GM19438 (cell line): ENCODE measurements at regions not wholly inside any gene's neighbourhood (a gene's known extent, or its start where the extent isn't known, plus 50 kb on each side); places are given as distances from the start of the nearest gene placed in this dataset.
"Not testable (repeated sequence)": the region's sequence is repeated elsewhere in the genome, so short reads cannot be mapped to it uniquely, and the experiment has no call there.

Experiments
- ATAC-seq: cut with Tn5 transposase; IDR thresholded peaks from one replicate; pipeline ENCODE4 v1.9.1; 2021; ENCODE audit warnings: low read depth; ENCODE audit not compliant: unreplicated experiment

DNA sequence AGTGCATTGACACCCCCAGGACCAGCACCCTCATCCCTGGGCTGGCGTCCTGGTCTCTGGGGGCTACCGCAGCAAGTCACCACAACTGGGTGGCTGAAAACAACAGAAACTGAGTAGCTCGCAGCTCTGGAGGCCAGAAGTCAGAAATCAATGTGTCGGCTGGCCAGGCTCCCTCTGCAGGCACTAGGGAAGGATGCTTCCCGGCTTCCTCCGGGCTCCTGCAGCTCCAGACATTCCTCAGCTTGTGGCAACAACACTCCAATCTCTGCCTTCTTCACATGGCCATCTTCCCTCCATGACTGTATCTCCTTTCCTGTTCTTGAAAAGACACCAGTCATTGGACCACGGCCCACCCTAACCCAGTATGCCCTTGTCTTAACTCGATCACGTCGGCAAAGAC, 224.2 kb downstream of the NPHP4 start:
- ATAC-seq = no peak

DNA sequence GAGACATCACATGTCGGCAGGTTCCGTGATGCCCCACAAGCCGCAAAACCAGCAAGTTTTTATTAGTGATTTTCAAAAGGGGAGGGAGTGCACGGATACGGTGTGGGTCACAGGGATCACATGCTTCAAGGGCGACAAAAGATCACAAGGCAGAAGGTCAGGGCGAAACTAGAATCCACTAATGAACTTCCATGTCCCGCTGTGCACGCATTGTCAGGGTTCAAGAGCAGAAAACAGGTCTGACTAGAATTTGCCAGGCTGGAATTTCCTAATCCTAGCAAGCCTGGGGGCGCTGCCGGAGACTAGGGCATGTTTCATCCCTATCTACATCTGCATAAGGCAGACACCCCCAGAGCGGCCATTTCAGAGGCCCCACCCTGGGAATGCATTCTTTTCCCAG, 225.2 kb downstream of the NPHP4 start:
- not testable (repeated sequence) for ATAC-seq

GRCh38 chr1:5765997-5766913, 226.0 kb downstream of the NPHP4 start:
- ATAC-seq = no peak

GRCh38 chr1:5765483-5765882, 226.7 kb downstream of the NPHP4 start:
- no peak for ATAC-seq

- no peak for ATAC-seq
Measured at GRCh38 chr1:5764959-5765358, 227.3 kb downstream of the NPHP4 start.

- no peak for ATAC-seq
Measured at GRCh38 chr1:5764464-5764863, 227.8 kb downstream of the NPHP4 start.

- ATAC-seq = no peak
Measured at GRCh38 chr1:5763696-5764370, 228.4 kb downstream of the NPHP4 start.

DNA sequence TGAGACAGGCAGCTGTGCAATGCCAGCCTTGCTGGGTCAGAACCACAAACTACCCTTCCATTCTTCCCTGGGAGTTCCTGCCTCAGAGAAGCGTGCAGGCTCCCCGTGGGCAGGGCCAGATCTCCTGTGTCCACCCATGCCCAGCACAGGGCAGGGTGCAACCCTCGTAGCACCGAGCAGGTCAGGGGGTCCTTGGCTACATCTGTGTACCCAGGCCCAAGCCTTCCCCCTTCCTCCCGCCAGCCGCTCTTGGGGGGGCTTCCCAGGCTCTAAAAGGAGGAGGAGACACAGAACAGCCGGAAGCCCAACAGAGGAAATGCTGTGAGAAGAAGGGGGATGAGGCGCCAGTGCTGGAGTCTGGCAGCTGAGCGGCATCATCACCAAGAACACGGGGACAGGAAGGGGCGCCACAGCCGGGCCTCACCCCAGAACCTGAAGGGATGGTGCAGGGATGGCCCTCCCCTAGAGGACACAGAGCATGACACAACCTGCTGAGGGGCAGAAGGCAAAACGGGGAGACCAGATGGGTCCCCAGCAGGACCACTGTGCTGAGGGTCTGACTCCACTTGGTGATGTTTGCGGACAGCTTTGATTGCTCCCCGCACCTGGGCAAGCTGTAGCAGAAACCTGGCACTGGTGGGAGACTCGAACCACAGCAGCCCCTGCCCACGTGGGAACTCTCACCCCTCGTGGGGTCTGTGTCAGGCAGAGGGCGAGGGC, 233.2 kb downstream of the NPHP4 start:
- no peak for ATAC-seq

GRCh38 chr1:5758000-5758858, 234.0 kb downstream of the NPHP4 start:
- ATAC-seq = no peak

GRCh38 chr1:5757187-5757805, 234.9 kb downstream of the NPHP4 start:
- ATAC-seq = no peak

GRCh38 chr1:5756434-5757186, 235.6 kb downstream of the NPHP4 start:
- no peak for ATAC-seq

DNA sequence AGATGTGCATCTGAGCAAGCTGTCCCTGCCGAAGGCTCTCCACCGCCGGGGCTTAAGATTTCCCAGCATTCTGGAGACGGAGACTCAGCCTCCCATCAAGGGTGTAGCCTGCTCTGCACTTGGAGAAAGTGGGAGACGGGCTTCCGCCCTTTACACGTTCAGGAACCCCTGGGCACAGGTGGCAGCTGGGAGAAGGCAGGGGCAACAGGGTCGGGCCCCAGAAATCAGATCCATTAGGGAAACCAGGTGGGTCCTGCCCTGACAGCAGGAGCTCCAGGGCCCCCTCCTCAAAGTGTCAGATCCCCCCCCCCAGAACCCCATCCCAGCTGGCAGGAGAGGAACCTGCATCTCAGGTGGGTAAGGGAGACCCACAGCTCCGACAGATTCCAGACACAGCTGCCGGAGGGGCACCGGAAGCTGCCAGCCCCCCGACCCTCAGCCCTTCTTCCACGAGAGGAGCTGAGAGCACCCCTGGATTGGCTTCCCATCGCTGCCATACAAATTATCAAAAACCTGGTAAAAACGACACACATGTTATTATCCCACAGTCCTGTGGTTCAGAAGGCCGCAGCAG, 236.6 kb downstream of the NPHP4 start:
- no peak for ATAC-seq

DNA sequence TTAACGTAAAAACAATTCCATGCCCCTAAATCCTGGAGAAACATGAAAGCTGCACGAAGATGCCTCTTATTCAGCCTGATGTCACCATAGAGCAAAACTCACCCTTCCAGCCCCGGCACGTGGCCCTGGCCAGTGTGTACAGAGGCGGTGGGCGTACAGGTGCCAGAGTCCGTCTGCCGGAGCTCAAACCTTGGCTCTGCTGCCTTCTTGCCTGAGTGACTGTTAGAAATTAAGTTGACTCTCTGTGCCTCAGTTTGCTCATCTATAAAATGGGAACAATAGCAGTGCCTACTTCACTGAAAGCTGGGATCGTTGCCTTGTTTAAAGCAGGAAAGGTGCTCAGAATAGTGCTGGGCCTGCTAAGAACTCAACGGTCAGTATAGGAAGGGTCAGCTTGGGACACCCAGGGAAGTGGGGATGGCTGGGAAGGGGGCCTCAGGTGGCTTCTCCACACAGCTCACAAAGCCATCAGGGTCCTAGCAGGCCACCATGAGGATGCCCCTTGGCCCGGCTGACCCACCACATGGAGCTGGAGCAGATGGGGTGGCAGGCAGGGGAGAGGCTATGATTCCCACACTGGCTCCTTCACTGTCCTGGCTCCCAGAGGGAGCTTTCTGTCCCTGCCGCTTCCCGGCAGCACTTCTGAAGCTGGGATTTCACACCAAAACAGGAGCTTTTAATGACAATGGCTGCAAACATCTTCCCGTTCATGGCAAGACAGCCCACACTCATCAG, 237.2 kb downstream of the NPHP4 start:
- no peak for ATAC-seq

DNA sequence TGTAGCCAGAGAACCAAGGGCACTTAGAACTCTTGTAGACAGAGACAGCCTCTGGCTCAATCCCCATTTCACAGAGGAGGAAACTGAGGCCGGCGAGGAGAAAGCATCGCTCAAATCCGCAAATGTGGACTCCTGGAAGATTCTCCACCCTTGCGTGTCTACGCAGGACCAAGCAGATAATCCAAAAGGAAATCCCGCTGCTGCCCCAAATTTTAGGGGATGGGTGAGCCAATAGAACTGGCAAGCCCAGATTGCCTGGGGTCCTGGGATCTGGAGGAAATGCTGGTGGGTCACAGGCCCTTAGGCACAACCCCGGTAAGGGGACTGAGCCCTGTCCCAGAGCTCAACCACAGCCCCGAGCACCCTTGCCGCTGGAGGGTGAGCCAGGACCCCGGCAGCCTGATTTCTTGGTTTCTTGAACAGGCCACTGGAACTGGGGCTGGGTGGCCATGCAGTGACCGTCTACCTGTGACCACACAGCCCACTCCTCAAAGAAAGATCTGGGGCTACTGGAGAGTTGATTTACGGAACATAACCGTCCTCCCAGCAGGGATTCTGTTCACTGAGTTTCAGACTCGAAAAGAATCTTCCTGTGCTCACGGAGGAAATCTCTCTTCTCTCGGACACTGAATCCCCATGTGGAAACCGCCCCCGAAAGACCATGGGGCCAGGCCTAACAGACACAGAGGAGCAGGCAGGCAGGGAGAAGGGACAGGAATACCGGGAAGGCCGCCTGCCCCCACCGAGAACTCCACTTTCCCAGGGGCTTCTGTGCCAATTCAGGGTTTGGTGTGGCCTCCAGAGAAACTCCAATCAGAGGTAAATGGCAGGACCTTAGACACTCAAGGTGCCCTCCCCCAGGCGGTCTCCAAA, 238.4 kb downstream of the NPHP4 start:
- no peak for ATAC-seq

DNA sequence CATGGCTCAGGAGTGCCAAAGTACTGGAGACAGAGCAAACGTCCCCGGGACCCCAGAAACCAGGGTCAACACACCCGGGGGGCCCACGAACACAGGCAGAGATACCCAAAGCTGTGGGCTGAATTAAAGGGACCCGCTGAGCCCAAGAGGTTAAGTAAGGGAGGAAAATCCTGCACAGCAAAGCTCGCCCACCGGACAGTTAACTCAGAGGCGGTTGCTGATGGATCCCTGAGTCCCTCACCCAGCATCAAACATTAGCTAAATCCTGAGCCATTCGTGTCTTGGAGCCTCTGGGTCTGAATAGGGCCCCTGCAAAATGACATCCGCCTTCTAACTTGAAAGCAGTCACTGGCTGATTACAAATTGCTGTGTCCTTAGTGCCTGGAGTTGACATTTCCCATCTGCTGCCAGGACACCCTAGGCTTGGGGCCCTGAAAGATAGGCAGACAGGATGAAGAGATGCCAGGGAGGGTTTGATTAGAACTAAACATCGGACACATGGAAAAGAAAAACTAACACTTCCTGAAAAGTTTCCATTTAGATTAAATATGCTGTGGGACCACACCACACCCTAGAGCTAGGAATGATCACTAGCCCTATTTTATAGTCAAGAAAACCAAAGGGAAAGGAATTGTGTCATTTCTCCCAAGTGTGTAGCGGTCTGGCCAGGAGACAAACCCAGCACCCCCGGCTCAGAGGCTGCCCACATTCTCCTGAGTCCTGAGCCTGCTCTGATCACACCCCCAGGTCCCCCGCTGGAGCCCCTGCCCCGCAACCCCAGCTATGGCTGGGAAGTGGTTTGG, 239.3 kb downstream of the NPHP4 start:
- no peak for ATAC-seq
